Thyroid gland (tissue), 4 donors: ENCODE measurements at regions not wholly inside any gene's neighbourhood (a gene's known extent, or its start where the extent isn't known, plus 50 kb on each side); places are given as distances from the start of the nearest gene placed in this dataset.

Experiments
- POLR2A ChIP-seq, 2 donors: fragments of 450-650 bp; IDR thresholded peaks; one replicate each; pipeline ENCODE4 v1.6.1; 2017; ENCODE audit warnings: antibody characterized with exemption in 2 of 2, mild to moderate bottlenecking in 2 of 2, moderate library complexity in 1 of 2
- TF ChIP-seq, protein P1 (sequence below), 6 experiments: fragments of 200-600 bp in 3 of 6; fragments of 450-650 bp in 3 of 6; sonication (generic) in 3 of 6; IDR thresholded peaks; one replicate each; pipeline ENCODE4 v1.5.1; 2016 to 2019; ENCODE audit warnings: antibody characterized with exemption in 6 of 6, mild to moderate bottlenecking in 2 of 6, inconsistent platforms in 1 of 6, moderate library complexity in 1 of 6

GRCh38 chr3:137106612-137107240, 148.9 kb downstream of the IL20RB start:
- no peak for TF ChIP-seq POLR2A (IDR thresholded peaks at IDR 0.05)
- TF ChIP-seq, protein P1, sequence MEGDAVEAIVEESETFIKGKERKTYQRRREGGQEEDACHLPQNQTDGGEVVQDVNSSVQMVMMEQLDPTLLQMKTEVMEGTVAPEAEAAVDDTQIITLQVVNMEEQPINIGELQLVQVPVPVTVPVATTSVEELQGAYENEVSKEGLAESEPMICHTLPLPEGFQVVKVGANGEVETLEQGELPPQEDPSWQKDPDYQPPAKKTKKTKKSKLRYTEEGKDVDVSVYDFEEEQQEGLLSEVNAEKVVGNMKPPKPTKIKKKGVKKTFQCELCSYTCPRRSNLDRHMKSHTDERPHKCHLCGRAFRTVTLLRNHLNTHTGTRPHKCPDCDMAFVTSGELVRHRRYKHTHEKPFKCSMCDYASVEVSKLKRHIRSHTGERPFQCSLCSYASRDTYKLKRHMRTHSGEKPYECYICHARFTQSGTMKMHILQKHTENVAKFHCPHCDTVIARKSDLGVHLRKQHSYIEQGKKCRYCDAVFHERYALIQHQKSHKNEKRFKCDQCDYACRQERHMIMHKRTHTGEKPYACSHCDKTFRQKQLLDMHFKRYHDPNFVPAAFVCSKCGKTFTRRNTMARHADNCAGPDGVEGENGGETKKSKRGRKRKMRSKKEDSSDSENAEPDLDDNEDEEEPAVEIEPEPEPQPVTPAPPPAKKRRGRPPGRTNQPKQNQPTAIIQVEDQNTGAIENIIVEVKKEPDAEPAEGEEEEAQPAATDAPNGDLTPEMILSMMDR (IDR thresholded peaks at IDR 0.05) = no peak
